ENCODE measurements at regions not wholly inside any gene's neighbourhood (a gene's known extent, or its start where the extent isn't known, plus 50 kb on each side); places are given as distances from the start of the nearest gene placed in this dataset.

DNA sequence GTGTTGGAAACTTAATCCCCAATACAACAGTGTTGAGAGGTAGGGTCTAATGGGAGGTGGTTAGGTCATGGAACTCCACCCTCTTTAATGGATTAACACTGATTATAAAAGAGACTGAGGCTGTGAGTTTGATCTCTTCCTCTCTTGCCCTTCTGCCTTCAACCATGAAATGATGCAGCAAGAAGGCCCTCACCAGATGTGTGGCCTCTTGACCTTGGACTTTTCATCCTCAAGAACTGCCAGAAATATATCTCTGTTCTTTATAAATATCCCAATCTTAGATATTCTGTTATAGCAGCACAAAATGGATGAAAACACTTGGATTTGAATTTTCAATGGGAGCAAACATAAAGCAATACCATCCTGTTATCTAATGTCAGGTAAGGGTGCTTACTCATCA, 67.6 kb downstream of the NMUR2 start:
- DNase-seq (ENCODE audit: low spot score), result no peak

DNA sequence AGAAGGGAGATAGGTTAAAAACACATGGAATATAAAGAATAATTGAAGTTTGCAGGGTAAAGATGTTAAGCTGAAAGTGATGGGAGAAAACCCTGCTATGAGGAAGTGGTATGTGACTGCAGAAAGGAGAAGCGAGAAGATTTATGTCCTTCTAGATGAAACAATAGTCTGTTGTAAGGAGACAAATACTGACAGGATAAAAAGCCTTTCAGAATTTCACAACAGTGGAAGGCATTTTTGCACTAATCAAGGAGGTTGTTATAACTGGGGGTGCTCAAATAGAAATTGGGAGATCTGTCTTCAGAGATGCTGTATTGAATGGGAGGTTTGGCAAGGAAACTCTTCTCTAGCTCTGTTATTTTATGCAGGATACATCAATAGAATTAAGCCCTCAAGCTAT, 69.6 kb downstream of the NMUR2 start:
- no peak for DNase-seq (ENCODE audit: low spot score)

DNA sequence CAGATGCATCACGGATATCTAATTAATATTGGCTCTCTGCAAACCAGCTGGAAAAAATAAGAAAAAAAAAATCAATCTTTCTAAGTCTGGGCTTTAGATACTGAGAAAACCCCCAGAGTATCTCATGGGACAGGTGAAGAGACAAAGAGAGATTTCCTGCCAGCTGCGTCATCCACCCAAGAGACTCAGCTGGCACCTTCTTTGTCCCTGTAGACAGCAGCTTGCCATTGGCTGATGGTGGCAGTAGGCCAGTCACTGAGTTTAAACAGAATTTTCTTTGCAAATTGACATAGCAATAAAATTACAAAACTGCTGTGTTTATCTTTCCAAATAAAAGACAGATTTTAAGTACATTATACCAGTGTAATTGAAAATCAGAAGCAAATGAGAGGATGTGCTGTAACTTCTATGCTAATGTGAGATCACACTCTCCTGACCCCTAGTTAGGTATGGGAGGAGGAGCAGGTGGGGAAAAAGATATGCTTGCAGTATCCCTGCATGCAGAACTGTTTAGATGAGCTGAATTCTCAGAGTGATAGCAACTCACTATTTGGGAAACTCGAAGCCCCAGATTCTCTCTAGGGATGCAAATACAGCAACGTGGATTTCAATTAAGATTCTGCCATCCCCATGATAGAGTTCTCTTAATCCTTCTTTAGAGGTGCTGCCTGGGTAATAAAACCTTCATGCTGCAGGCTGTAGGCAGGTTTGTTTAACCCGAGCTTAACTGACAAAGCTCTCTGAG, 72.2 kb downstream of the NMUR2 start:
- no peak for DNase-seq (ENCODE audit: low spot score)

DNA sequence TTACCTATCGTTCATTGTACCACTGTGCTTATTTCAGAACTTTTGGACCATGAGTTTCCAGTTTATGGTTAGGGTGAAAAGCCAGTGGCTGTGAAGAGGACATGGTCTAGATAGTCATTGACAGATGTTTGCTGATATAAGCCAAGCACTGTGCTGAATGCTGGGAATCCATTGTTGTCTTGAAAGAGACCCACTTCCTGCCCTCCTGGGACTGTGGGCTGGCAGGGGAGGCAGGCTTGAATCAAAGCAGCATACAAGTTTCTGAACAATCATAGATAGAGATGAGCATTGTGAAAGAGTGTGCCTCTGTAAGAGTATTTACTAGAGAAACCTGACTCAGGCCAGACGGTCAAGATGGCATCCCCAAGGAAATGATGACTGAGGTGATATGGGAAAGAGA, 73.4 kb downstream of the NMUR2 start:
- no peak for DNase-seq (ENCODE audit: low spot score)

DNA sequence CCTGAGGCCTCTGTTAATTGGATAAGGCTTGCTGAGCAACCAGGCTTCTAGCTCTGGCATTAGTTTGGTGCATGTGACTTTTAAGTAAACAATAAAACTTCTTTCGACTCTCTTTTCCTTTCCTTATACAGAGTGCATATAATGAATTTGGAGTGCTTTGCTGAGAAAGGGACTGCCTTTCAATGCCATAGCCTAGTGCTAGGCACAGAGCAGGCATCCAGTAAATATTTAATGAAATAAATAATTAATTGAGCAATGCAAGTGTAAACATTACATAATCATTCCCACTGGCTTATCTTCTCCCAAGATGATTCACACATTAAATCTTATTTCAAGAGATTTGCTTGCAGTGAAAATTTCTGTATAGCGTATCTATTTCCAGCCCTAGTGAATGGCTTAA, 74.1 kb downstream of the NMUR2 start:
- no peak for DNase-seq (ENCODE audit: low spot score)

DNA sequence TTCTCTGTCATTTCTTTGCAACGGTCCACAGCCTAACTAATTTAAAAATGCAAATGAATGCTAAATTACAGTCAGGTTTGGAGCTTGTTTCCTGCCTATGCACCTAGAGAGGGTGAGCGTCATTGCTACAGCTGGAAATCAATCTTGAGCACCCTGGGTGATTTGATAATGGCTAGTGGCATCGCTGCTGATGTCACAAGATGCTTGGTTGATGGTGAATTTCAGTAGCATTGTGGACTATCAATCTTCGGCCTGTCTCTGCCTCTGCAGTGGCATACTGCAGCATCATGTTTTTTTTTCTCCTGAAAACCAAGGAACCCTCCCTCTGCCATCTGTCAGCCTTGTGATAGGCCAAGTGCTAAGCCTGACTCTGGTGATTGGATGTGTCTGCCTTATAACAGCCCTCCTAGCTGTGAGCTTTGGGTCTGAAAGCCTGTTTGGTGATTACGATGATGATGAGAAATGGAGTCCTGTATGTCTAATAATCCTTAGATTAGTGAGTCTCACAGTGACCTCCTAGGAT, 75.3 kb downstream of the NMUR2 start:
- DNase-seq (ENCODE audit: low spot score), result no peak

DNA sequence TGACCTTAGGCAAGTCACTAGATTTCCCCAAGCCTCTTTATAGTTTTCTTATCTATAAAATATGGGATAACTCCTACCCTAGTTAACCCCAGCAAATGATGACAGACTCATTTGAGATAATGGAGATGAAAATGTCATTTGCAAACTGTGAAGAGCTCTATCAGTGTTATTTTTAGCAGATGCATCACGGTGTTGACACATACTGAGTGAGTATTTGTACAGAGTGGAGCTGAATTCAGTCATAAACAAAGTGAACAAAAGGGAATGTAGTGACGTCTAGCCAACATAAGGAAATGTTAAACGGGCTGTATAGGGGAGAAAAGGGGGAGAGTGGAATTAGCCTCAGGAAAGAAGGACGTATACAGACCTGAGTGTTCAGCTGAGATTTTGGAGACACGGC, 75.9 kb downstream of the NMUR2 start:
- no peak for DNase-seq (ENCODE audit: low spot score)

DNA sequence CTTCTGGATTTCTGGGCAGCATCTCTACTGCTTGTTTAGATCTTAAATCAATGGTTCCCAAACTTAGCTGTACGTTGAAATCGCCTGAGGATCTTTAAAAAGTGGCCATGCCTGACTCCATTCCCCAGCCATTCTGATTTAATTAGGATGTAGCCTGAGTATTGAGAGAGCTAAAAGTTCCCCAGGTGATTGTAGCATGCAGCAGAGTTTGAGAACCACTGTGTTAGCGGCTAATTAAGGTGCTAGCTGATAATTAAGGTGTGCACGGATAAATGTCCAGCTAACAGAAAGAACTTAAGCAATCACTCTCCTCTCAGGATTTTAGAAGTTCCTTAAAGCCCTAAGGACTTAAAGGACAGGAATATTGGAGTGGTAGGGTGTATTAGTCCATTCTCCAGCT, 89.1 kb downstream of the NMUR2 start:
- DNase-seq (ENCODE audit: low spot score), result no peak

DNA sequence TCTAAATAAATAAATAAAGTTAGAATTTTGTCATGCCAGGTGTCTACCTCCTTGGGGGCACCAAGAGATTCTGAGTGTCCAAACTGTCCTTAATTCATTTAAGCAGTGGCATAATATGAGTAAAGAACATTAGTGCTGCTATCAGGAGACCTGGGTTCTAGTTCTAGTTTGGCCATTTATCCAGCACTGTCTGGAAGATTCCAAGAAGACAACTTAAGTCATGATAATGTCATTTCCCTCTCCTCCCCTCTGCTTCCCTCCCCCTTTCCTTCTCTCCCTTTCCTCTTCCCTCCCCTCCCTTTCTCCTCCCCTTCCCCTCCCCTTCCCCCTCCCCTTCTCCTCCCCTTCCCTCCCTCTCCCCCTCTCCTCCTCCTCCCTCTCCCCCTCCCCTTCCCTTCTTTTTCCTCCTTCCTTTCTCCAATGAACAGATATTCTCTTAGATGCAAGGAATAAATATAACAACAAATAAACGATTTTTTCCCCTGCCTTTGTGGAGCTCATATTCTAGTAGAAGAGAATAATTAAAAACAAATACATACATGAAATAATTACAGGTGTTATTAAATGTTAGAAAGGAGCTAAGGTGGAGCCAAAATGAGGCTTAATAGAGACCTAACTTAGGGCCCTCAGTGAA, 90.8 kb downstream of the NMUR2 start:
- no peak for DNase-seq (ENCODE audit: low spot score)

DNA sequence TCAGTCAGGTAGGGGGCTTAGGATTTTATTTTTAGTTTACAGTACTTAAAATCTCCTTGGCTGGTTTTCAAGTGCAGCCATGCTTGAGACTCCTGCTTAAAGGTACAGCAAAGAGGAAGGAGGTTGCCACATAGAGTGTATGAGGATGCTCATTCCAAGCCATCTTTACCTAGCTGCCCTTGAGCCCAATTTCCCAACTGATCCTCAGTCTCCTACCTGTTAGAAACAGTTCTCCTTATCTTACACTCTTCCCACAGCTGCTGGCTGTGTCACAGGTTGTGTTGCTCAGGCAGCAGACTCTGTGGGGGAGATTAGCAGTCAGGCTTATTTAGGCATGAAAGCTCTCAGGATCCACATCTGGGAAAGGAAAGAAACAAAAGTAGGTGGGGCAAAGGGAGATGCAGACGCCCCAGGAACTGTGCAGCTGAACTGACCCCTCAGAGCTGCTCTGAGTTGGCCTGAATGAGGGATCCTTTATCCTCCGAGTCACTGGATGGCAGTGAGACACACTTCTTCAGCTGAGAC, 95.1 kb downstream of the NMUR2 start:
- no peak for DNase-seq (ENCODE audit: low spot score)

DNA sequence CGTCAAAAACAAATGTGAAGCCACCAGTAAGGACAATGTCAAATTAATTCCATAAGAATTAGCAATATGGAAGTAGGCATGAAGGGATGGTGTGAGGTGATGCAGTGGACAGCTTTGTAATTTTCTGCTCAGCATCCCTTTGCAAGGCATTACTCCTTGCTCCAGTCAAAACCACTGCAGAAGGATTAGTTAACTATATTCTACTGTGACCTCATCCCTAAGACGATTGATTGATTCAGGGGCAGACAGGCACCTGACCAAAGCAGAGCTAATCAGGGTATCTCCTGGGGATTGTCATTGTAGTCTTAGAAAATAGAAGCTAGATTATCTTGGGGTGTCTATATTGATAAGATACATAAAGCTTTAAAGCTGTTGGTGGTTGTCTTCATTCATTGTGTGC, 98.7 kb downstream of the NMUR2 start:
- no peak for DNase-seq (ENCODE audit: low spot score)

DNA sequence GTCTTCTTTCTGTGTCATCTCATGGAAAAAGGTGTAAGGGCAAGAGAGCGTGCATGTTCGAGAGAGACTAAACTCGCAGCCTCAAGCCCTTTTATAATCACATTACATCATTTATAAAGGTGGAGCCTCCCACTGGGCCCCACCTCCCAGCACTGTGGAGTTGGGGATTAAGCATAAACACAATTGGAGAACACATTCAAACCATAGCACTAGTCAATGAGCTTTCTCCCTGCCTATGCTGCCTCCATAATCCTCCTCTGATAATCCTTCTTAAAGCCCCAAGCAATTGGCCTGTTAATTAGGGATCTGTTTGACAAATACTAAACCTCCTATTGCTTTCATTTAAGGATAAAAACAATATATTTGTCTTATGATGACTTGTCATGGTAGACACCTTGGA, 99.6 kb downstream of the NMUR2 start:
- no peak for DNase-seq (ENCODE audit: low spot score)

DNA sequence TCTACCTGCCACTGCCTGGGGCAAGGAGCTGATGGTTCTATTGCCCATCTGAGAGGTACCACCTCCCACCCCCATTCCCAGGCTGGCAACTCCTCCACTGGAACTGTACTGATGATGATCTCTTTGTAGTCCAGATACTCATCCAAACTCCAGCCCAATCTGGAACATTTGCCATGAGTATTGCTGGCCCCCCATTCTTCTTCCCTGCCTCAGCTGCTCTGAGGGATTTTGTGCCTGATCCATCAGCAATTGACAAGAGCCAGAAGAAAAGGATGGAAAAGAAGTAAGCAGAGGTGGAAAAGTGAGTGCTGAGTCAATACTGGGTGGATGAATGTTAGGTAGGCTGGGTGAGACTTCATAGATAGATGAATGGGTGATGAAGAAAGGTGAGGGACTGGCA, 101.2 kb downstream of the NMUR2 start:
- DNase-seq (ENCODE audit: low spot score), result no peak

DNA sequence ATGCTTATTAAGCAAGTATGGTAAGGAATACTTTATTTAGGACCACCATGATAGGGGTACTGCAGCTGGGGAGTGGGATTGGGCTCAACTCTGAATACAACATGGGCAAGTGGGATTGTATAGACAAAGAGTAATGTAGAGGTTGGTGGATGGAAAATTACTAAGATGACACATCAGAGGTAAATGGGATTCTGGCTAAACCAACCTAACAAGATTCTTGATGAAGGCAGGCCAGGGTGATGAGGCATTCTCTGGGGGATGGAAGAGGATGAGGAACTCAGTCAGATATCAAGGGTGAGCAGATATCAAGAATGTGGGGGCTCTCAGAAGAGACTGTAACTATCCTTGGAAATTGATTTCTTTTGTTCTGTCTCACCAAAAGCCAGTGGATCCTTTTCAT, 107.2 kb downstream of the NMUR2 start:
- DNase-seq (ENCODE audit: low spot score), result no peak

DNA sequence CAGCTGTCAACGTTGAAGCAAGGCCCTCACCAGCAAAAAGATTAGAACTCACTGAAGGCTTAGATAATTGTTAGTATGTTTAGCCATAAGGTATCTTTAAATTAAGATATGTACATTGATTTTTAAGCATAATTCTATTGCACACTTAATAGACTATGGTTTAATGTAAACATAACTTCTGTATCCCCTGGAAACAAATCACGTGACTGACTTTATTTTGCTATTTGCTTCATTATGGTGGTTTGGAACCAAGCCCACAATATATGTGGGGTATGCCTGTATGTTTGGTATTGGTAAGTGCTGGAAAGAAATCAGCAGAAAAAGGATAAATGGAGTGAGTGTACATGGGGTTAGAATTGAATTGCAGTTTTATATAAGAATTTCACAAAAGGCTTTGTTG, 111.9 kb downstream of the NMUR2 start:
- no peak for DNase-seq (ENCODE audit: low spot score)

DNA sequence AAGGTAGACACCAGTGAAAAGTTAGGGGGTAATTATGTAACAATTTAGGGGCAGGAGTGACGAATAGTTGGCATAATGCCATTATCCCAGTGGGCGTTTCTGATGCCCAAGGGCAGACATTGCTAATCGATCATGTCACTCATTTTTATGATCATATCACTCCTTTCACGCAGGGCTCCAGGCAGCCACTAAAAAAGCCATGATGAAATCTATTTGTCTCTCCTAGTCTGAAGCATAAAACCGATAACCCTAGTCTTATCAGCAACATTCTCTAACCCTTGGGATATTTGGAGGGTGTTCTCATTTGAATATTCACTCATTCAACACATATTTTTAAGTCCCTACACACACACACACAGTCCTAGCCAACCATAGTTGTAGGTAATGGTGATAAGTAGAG, 114.9 kb downstream of the NMUR2 start:
- no peak for DNase-seq (ENCODE audit: low spot score)

DNA sequence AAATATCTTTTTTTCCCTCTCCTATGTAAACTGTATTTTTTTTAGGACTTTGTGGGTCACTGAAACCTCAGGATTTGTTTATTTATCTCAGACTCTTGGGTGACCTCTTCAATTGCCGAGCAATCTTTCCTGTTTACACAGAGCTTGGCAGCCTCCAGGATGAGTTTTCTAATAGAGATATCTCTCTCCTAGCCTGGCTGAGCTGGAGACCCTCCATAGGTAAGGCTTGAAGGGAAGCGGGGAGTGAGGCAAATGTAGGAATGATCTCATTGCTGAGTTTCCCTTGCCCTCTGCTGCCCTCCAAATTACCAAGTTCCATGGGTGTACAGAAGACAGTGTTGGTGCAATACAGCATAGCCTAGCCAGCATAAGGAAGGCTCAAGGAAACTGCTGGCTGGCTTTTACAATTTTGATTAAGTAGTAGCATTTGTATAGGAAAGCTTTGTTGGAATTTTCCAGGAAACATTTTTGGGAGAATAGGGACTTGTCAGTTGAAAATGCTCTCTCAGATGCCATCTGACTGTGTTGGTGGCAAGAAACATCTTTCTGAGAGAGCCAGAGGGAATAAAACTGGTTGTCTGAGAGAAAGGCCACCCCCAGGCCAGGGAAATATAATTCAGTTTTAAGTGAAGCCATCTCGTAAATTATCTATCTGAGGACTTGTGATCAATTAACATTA, 116.0 kb downstream of the NMUR2 start:
- DNase-seq (ENCODE audit: low spot score), result no peak

DNA sequence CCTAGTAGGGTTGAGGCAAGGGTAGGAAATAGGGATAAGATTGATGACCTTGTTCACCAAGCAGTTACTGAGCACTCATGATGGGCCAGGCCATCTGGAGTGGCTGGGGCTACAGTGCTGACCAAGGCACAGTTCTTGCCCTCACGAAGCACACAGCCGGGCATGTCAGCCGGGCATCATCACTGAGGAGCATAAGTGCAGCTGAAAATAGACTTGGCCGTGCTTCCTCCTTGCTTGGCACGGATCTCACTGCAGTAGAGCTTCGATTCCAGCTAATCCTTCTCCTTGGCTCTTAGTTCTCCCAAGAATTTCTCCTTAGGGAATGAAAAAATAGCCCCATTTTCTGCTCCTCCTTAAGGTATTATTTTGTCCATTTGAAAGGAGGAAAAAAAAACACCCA, 116.6 kb downstream of the NMUR2 start:
- DNase-seq (ENCODE audit: low spot score), result no peak

DNA sequence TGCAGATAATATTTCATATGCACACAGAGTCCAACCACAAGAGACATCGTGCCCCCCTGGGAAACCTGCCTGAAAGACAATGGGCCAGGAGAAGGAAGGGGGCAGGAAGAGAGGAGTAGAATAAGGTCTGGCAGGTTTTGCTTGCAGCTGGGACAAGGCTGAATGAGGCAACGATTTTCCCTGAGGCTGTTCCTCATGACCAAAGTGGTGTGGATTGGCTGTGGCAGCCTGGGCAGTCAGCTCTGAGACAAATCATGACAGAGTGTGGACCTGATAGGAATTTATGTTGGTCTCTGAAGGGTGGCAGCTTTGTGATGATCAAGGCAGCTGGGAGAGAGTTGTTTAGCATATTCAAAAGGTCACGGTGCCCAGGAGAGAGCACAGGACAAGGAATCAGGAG, 119.3 kb downstream of the NMUR2 start:
- no peak for DNase-seq (ENCODE audit: low spot score)

DNA sequence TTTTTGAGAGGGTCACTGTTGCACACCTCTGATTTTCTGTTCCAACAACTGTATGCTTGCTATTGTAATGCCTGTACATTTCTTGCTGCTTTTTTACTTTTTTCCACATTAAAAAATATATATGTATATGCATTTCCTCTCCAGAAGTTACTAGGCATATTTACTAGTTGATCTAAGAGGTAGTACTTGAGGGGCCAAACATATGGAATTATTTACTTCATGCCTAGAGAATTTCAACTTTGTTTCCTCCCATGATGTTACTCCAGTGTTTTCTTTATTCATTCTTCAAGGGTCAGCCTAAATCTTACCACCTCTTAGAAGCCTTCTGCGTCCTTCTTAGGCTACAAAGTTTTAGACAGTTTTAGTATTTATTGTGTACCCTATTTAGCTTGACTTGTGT, 122.7 kb downstream of the NMUR2 start:
- no peak for DNase-seq (ENCODE audit: low spot score)

DNA sequence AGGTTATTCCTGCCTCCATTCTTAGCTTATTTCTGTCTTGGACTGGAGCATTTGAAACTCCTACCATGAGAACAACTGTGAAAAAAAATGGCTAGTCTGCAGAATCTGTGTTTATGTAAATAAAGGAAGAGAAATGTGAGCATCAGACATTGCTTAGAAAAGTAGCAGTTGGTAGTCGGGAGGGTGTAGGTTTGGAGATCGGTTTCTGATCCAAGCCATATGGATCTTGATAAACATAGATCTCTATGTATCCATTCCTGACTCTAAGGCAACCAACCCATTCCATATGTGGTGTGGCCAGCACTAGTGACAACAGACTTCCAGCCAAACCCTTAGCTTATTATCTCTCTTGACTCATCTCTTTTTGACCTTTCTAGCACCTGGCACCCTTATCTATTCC, 127.1 kb downstream of the NMUR2 start:
- DNase-seq (ENCODE audit: low spot score), result no peak

DNA sequence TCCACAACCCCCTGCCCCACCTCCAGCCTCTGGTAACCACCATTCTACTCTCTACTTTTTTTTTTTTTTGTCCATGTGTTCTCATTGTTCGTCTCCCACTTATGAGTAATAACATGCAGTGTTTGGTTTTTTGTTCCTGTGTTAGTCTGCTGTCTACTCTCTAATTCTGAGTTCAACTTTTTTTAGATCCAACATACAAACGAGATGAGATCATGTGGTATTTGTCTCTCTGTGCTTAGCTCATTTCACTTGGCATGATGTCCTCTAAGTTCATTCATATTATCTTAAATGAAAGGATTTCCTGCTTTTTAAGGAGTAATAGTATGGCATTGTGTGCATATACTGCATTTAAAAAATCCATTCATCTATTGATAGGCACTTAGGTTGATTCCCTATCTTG, 130.9 kb downstream of the NMUR2 start:
- no peak for DNase-seq (ENCODE audit: low spot score)

DNA sequence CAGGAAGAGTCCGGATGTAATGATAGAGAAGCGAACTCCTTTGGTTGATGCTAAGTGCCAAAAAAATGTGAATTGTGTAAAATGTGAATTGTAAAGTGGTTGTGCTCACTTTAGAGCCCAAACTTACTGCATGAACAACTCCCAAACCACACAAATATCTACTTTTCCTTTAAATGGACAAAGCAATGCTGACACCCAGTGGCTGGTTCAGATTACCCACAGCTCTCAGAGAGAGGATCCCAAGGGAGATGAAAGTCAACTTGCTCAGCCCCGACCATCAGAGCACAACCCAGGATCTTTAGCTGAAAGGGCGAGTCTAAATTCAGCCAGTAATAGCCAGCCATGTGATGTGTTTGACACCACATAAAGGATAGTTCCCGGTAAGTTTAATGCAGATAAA, 133.7 kb downstream of the NMUR2 start:
- DNase-seq (ENCODE audit: low spot score), result no peak
